Thoracic aorta (tissue), 2 donors: ENCODE measurements at regions not wholly inside any gene's neighbourhood (a gene's known extent, or its start where the extent isn't known, plus 50 kb on each side); places are given as distances from the start of the nearest gene placed in this dataset.

Experiments
- ATAC-seq: fragments of 150-250 bp; one replicate; pipeline ENCODE4 v1.8.0; 2017; ENCODE audit warnings: low read depth; ENCODE audit not compliant: insufficient number of reproducible peaks, low FRiP score
- DNase-seq: peaks from one replicate; pipeline ENCODE4 v3.0.0-alpha.2; 2020; ENCODE audit warnings: low spot score
- H3K27ac ChIP-seq, 2 donors: fragments of 200-600 bp; sonication (generic); 1 replicate in 1 of 2; 2 replicates in 1 of 2; pipeline ENCODE4 v1.5.1; 2016; ENCODE audit warnings: mild to moderate bottlenecking in 2 of 2, moderate library complexity in 2 of 2
- H3K27me3 ChIP-seq: fragments of 200-600 bp; sonication (generic); replicated peaks from 2 replicates; pipeline ENCODE4 v1.6.0; 2016; ENCODE audit warnings: mild to moderate bottlenecking; ENCODE audit not compliant: insufficient read depth
- H3K36me3 ChIP-seq: fragments of 200-600 bp; sonication (generic); one replicate; pipeline ENCODE4 v1.5.1; 2016
- H3K4me1 ChIP-seq, 2 donors: fragments of 200-600 bp; sonication (generic); 1 replicate in 1 of 2; 2 replicates in 1 of 2; pipeline versions ENCODE4 v1.5.1 to v1.6.0; 2016; ENCODE audit warnings: low read depth in 2 of 2, mild to moderate bottlenecking in 1 of 2; ENCODE audit not compliant: control insufficient read depth in 1 of 2
- H3K4me3 ChIP-seq: fragments of 200-600 bp; sonication (generic); 2 replicates; pipeline ENCODE4 v1.5.1; 2016; ENCODE audit warnings: mild to moderate bottlenecking
- H3K9me3 ChIP-seq: fragments of 200-600 bp; sonication (generic); 2 replicates; pipeline ENCODE4 v1.5.1; 2016
- TF ChIP-seq, protein P1 (sequence below): fragments of 200-600 bp; sonication (generic); IDR thresholded peaks from one replicate; pipeline ENCODE4 v1.5.1; 2019; ENCODE audit warnings: antibody characterized with exemption

DNA sequence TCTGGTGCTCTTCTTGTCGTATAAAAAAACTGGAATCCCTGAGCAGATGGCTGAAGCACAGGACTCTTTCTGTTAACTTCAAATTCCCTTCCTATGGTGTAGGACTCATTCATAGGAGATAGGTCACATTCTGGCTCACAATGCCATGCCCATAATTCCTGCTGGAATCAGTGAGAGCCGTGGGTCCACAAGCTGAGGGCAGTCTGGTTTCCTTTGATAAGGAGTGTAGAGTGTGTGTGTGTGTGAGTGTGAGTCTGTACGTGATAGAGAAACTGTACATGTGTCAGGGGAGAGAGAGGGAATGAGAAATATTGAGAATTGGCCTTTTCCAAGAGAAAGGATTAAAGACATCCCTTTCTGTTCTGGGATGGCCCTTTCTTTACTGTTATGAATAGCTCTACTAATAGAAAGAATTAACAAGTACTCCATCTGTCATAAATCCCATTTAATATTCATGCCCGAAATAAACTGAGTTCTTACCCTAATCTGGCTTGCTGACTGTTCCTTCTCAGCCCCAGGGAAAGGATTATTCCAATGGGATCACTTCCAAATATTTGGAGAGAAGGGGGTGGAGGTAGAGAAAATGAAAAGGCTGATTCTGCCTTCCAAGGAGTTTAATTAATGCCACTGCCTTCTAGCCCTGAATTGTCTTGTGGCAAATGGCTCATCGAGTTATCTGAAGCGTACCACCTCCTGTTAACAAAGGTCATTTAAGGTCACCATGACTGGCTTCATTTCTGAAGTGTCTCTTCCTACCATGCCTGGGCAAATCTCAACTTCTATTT, 79.0 kb downstream of the TMX1 start:
- no peaks in the 10 kb centered on the region for H3K27me3 ChIP-seq
- H3K9me3 ChIP-seq: no peaks in the 10 kb centered on the region
- no peak overlapping the region for H3K4me3 ChIP-seq
- H3K36me3 ChIP-seq: no peaks in the 10 kb centered on the region
- H3K27ac ChIP-seq: peak overlapping the region; percentile 55 to 63
- no peak for ATAC-seq
- peaks cover 6 to 36% of the 10 kb centered on the region in 2 donors for H3K4me1 ChIP-seq
- no peak for DNase-seq
- TF ChIP-seq, protein P1, sequence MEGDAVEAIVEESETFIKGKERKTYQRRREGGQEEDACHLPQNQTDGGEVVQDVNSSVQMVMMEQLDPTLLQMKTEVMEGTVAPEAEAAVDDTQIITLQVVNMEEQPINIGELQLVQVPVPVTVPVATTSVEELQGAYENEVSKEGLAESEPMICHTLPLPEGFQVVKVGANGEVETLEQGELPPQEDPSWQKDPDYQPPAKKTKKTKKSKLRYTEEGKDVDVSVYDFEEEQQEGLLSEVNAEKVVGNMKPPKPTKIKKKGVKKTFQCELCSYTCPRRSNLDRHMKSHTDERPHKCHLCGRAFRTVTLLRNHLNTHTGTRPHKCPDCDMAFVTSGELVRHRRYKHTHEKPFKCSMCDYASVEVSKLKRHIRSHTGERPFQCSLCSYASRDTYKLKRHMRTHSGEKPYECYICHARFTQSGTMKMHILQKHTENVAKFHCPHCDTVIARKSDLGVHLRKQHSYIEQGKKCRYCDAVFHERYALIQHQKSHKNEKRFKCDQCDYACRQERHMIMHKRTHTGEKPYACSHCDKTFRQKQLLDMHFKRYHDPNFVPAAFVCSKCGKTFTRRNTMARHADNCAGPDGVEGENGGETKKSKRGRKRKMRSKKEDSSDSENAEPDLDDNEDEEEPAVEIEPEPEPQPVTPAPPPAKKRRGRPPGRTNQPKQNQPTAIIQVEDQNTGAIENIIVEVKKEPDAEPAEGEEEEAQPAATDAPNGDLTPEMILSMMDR: no peak

DNA sequence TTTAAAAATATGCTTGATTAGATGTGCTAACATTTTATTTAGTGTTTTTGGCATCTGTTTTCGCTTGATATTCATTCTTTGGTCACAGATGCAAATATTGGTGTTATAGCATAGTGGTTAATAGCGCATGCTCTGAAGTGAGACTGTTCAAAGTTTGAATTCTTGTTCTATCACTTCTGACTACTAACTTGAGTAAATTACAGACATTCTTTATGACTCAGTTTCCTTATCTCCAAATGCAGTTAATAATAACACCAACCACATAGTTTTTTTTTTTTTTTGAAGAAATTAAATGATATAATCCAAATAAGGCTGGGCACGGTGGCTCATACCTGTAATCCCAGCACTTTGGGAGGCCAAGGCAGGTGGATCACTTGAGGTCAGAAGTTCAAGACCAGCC, 81.0 kb downstream of the TMX1 start:
- Histone ChIP-seq H3K9me3 (no peaks in the 10 kb centered on the region), H3K4me1 (peaks cover 6 to 36% of the 10 kb centered on the region in 2 donors), H3K27me3 (no peaks in the 10 kb centered on the region), H3K4me3 (no peak overlapping the region), H3K27ac (no peak overlapping the region), H3K36me3 (no peaks in the 10 kb centered on the region)
- DNase-seq (no peak), ATAC-seq (no peak)
- TF ChIP-seq, protein P1: no peak

DNA sequence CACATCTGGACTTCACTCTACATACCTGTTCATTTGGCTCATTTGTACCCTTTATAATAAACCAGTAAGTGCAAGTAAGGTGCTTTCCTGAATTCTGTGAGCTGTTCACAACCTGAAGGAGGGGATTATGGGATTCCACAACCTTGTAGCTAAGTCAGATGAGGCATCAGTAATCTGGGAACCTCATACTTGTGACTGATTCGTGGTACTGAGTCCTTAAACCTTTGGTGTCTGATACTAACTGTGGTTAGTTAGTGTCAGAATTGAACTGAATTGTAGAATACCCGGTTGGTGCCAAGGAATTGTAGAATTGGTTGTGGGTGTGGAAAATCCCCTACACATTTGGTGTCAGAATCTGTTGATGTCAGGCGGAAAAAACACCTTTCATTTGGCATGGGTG, 83.4 kb downstream of the TMX1 start:
- H3K4me3 ChIP-seq: no peak overlapping the region
- no peak for ATAC-seq
- no peaks in the 10 kb centered on the region for H3K9me3 ChIP-seq
- no peaks in the 10 kb centered on the region for H3K36me3 ChIP-seq
- TF ChIP-seq, protein P1: no peak
- peaks cover 11 to 38% of the 10 kb centered on the region in 2 donors for H3K4me1 ChIP-seq
- no peaks in the 10 kb centered on the region for H3K27me3 ChIP-seq
- H3K27ac ChIP-seq: no peak overlapping the region
- no peak for DNase-seq

- Histone ChIP-seq H3K27me3 (no peaks in the 10 kb centered on the region), H3K4me1 (peaks cover 10 to 25% of the 10 kb centered on the region in 2 donors), H3K36me3 (no peaks in the 10 kb centered on the region), H3K9me3 (no peaks in the 10 kb centered on the region), H3K4me3 (no peak overlapping the region), H3K27ac (no peak overlapping the region)
- TF ChIP-seq, protein P1: no peak
- DNase-seq (no peak), ATAC-seq (no peak)
These were observed 87.3 kb downstream of the TMX1 start for GRCh38 chr14:51327376-51327775.

- Histone ChIP-seq H3K9me3 (no peaks in the 10 kb centered on the region), H3K27ac (peak overlapping the region in 1 of 2 donors; percentile 43), H3K36me3 (no peaks in the 10 kb centered on the region), H3K4me1 (peaks cover 10 to 25% of the 10 kb centered on the region in 2 donors), H3K4me3 (peak overlapping the region; percentile 4), H3K27me3 (no peaks in the 10 kb centered on the region)
- ATAC-seq: no peak
- DNase-seq: no peak
- TF ChIP-seq, protein P1: no peak
These were observed 88.2 kb downstream of the TMX1 start for GRCh38 chr14:51328064-51328771.
